Adipocyte (in vitro differentiated cells): ENCODE measurements at regions not wholly inside any gene's neighbourhood (a gene's known extent, or its start where the extent isn't known, plus 50 kb on each side); places are given as distances from the start of the nearest gene placed in this dataset.

Experiments used
- DNase-seq: peaks from one replicate; pipeline ENCODE4 v3.0.0-alpha.2; 2015; ENCODE audit warnings: low read depth
- H3K27me3 ChIP-seq: replicated peaks from 2 replicates; pipeline ENCODE4 v1.7.0; 2013; ENCODE audit warnings: mild to moderate bottlenecking, low read length, moderate library complexity; ENCODE audit not compliant: control insufficient read depth, insufficient read depth
- H3K36me3 ChIP-seq: 2 replicates; pipeline ENCODE4 v1.7.0; 2013; ENCODE audit warnings: low read length, mild to moderate bottlenecking, moderate library complexity; ENCODE audit not compliant: control insufficient read depth, insufficient read depth, severe bottlenecking
- H3K4me1 ChIP-seq: 2 replicates; pipeline ENCODE4 v1.7.0; 2013; ENCODE audit warnings: mild to moderate bottlenecking, low read length, moderate library complexity; ENCODE audit not compliant: control insufficient read depth, insufficient read depth
- H3K4me3 ChIP-seq: 2 replicates; pipeline ENCODE4 v1.7.0; 2013; ENCODE audit warnings: mild to moderate bottlenecking, low read length, moderate library complexity
- H3K9ac ChIP-seq: 2 replicates; pipeline ENCODE4 v1.7.0; 2013; ENCODE audit warnings: mild to moderate bottlenecking, low read length, moderate library complexity
- H3K9me3 ChIP-seq: 2 replicates; pipeline ENCODE4 v1.7.0; 2013; ENCODE audit warnings: mild to moderate bottlenecking, low read length, moderate library complexity; ENCODE audit not compliant: control insufficient read depth

DNA sequence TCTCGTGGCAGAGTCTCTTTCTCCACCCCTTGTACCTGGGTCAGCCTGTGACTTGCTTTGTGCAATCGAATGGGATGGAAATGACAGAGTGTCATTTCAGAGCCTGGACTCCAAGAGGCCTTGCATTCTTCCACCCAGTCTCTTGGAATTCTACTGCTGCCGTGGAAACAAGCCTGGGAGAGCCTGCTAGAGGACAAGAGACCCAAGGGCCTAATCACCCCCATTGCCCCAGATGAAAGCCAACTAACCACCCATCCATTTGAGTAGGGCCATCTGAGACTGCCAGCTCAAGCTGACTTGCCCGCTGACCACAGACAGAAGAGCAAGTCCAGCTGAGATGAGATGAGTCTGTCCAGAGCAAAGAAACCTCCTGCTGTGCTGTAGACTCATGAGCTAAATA lies 201.6 kb downstream of the PTPRU start:
- no peaks in the 10 kb centered on the region for H3K36me3 ChIP-seq
- H3K4me3 ChIP-seq, result no peak overlapping the region
- no peak overlapping the region for H3K9ac ChIP-seq
- no peaks in the 10 kb centered on the region for H3K9me3 ChIP-seq
- DNase-seq, result no peak
- peaks cover 7% of the 10 kb centered on the region for H3K4me1 ChIP-seq
- no peaks in the 10 kb centered on the region for H3K27me3 ChIP-seq

DNA sequence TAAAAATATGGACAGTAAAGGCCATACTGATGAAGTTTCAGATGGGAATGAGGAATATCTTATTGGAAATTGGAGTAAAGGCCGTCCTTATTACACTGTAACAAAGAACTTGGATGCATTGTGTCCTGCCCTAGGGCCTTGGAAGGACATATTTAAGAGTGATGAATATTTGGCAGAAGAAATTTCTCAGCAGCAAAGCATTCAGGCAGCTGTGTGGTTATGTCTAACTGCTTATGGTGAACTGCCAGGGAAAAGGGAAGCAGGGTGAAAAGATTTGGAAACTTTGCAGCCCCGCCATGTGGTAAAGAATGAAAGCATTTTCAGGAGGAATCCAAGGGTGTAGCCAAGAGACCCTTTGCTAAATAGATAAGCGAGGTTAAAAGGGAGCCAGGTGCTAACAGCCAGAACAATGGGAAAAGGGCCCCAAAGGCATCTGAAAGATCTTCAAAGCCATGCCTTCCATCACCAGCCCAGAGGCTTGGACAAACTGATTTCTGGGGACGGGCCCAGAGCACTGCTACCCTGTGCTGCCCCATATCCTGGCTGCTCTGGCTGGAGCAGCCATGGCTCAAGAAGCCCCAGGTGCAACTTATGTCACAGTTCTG lies 200.0 kb downstream of the PTPRU start:
- peaks cover 8% of the 10 kb centered on the region for H3K27me3 ChIP-seq

DNA sequence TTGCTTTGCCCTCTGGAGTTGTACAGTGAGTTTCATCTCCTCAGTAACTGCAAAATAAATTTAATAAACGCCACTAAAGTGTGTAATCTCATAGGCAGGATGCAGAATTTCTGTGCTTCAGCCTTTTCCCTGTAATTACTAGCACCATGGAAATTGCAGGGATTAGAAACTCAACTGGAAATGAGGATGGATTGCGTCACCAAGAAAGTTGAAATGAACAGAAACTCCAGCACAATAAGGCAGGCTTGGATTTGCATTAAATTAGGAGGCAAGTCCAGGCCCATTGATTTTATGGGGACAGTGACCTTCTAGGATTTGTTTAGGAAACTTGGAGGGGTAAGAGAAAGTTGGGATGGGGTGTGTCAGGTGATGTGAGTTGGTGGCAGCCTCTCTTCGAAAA lies 197.5 kb downstream of the PTPRU start:
- Histone ChIP-seq H3K9ac (no peak overlapping the region), H3K4me3 (no peak overlapping the region), H3K27me3 (peaks cover 17% of the 10 kb centered on the region), H3K9me3 (peaks cover 12% of the 10 kb centered on the region), H3K36me3 (no peaks in the 10 kb centered on the region), H3K4me1 (peaks cover 10% of the 10 kb centered on the region)
- DNase-seq, result no peak

More for the DNA sequence above, 200.0 kb downstream of the PTPRU start:
- DNase-seq, result no peak
- no peak overlapping the region for H3K9ac ChIP-seq
- H3K9me3 ChIP-seq, result peaks cover 6% of the 10 kb centered on the region
- no peaks in the 10 kb centered on the region for H3K36me3 ChIP-seq
- no peak overlapping the region for H3K4me3 ChIP-seq
- H3K4me1 ChIP-seq, result peaks cover 5% of the 10 kb centered on the region

DNA sequence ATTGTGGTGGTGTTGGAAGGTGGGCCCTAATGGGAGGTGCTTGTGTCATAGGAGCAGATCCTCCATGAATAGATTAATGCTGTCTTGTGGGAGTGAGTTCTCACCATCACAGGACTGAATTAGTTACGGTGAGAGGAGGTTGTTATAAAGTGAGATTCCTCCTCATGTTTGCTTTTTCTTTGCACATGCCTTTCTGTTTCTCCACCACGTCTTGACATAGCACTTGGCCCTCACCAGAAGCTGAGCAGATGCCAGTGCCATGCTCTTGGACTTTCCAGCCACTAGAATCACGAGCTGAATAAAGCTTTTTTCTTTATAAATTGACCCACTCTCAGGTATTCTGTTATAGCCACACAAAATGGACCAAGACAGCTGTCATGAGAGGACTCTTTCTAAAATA lies 194.8 kb downstream of the PTPRU start:
- Histone ChIP-seq H3K9ac (no peak overlapping the region), H3K27me3 (peaks cover 17% of the 10 kb centered on the region), H3K36me3 (no peaks in the 10 kb centered on the region), H3K9me3 (peaks cover 15% of the 10 kb centered on the region), H3K4me3 (no peak overlapping the region), H3K4me1 (peaks cover 7% of the 10 kb centered on the region)
- DNase-seq, result no peak

DNA sequence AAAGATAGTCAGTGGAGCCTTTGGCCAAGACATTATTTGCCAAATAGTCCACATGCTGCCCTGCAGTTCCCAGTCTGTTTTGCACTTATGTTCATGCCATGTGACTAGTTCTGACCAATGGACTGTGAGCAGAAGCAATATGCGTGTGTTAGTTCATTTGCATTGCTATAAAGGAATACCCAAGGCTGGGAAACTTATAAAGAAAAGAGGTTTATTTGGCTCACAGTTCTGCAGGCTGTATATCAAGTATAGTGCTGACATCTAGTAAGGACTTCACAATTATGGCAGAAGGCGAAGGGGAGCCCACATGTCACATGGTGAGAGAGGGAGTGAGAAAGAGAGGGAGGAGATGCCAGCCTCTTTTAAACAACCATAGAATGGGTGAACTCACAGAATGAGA lies 193.3 kb downstream of the PTPRU start:
- H3K4me3 ChIP-seq, result no peak overlapping the region
- H3K36me3 ChIP-seq, result no peaks in the 10 kb centered on the region
- DNase-seq, result no peak
- H3K4me1 ChIP-seq, result peaks cover 5% of the 10 kb centered on the region
- H3K9ac ChIP-seq, result no peak overlapping the region
- H3K27me3 ChIP-seq, result peaks cover 17% of the 10 kb centered on the region
- peaks cover 15% of the 10 kb centered on the region for H3K9me3 ChIP-seq

DNA sequence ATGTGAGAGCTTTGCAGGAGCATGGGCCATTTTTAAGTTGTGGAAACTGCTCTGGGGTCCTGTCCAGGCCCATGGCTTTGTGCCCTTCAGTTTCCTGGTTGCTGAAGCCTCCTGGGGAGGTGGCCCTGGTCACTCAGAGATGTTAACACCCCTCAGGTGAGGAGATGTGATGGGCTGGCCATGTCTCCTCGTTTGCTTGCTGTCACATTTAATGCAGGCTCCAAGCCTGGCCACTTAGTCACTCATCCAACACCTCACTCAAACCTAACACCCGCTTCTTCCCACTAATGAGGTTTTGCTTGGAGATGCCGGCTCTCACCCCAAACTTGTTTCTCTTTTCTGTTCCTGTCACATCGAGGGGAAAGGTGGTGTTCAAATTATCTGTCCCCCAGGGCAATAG lies 192.7 kb downstream of the PTPRU start:
- no peak overlapping the region for H3K4me3 ChIP-seq
- H3K9ac ChIP-seq, result no peak overlapping the region
- peaks cover 15% of the 10 kb centered on the region for H3K9me3 ChIP-seq
- H3K27me3 ChIP-seq, result peaks cover 17% of the 10 kb centered on the region
- DNase-seq, result no peak
- peaks cover 5% of the 10 kb centered on the region for H3K4me1 ChIP-seq
- H3K36me3 ChIP-seq, result no peaks in the 10 kb centered on the region

DNA sequence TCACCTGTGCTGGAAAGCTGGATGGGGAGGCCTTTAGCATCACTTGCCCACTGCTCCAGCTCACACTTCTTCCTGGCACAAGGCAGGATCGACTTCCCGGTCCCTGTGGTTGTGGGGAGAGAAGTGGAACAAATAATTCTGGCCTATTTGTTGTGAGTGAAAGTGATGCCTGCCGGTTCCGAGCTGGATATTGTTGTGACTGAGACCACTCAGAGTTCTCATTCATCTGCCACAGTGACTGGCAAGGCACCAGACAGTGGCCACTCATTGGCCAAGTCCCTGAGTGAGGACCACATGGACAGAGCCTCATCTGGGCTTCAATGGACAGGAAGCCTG lies 191.9 kb downstream of the PTPRU start:
- Histone ChIP-seq H3K27me3 (peaks cover 17% of the 10 kb centered on the region), H3K9me3 (peaks cover 15% of the 10 kb centered on the region), H3K4me1 (peaks cover 5% of the 10 kb centered on the region), H3K4me3 (no peak overlapping the region), H3K36me3 (no peaks in the 10 kb centered on the region), H3K9ac (no peak overlapping the region)
- no peak for DNase-seq

DNA sequence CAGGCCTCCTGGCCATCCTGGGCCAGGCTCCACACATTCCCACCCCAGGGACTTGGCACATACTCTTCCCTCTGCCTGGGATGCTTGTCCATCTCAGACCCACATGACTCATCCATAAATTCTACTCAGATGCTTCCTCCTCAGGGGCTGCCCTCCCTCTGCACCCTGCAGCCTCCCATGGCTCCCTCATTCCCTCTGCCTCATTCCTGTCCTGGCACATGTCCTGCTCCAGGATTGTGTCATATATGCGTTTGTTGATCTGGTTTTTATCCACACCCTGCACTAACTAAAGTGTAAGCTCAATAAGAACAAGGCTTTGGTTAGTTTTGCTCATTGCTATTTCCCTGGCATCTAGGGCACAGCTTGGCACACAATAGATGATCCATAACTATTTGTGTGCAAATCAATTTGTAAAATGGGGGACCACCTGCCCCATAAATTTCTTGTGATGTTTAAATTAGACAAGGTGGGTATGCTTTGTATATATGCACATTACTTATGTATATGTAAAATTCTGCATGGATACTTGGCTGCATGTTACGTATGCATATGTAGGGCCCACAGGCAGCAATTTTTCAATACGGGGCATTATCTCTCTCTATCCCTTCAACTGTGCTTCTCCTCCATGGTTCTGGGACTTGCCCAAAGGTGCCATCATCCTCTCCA lies 191.4 kb downstream of the PTPRU start:
- no peak overlapping the region for H3K9ac ChIP-seq
- no peak overlapping the region for H3K4me3 ChIP-seq
- DNase-seq, result no peak
- H3K9me3 ChIP-seq, result peaks cover 15% of the 10 kb centered on the region
- peaks cover 17% of the 10 kb centered on the region for H3K27me3 ChIP-seq
- H3K36me3 ChIP-seq, result no peaks in the 10 kb centered on the region
- H3K4me1 ChIP-seq, result peaks cover 5% of the 10 kb centered on the region

DNA sequence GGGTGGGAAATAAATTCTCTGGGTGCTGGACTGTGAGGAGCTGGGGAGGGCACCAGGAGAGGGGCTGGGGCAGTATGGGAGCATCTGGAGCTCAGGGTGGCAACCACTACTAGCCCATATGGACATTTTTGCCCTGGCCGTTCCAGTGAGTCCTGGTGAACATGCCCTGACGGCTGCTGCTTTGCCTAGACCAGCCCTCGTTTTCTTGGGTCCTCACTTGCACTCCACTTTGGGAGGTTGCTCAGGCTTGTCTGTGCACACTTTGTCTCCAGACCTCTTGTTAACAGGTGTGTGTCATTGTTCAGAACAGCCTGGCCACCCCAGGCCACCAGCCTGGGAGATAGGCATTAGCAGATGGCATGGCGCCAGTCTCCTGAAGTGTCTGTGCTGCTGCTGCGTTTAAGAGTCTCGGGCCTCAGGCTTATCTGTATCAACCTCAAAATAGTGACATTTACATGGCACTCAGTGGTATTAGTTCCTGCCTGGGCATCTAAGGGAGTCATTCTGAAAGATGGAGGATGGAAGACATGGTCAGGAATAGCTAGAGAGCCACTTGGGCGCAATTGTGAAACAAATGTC lies 190.5 kb downstream of the PTPRU start:
- Histone ChIP-seq H3K9me3 (peaks cover 14% of the 10 kb centered on the region), H3K27me3 (peaks cover 9% of the 10 kb centered on the region), H3K4me1 (peaks cover 5% of the 10 kb centered on the region), H3K9ac (no peak overlapping the region), H3K36me3 (no peaks in the 10 kb centered on the region), H3K4me3 (no peak overlapping the region)
- DNase-seq, result no peak

DNA sequence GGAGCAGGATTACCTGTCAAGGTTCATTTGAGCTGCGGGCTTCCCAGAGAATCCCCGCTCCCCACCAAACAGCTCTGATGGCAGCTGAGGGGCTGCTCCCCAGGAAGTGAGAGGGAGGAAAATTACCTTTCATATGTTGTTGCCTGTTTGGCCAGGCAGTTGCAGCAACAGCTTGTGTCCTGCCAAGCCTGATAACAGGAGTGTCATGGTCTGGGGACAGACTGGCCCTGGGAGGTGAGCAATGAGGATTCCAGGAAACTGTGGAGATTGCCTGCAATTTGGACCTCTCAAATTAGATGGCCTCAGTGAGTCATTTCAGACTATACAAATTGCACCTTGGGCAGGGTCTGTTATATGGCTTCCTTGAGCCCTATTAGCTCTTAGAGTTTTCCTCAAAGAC lies 189.3 kb downstream of the PTPRU start:
- Histone ChIP-seq H3K4me1 (peaks cover 5% of the 10 kb centered on the region), H3K9ac (no peak overlapping the region), H3K9me3 (peaks cover 8% of the 10 kb centered on the region), H3K36me3 (no peaks in the 10 kb centered on the region), H3K4me3 (no peak overlapping the region), H3K27me3 (peaks cover 2% of the 10 kb centered on the region)
- DNase-seq, result no peak

DNA sequence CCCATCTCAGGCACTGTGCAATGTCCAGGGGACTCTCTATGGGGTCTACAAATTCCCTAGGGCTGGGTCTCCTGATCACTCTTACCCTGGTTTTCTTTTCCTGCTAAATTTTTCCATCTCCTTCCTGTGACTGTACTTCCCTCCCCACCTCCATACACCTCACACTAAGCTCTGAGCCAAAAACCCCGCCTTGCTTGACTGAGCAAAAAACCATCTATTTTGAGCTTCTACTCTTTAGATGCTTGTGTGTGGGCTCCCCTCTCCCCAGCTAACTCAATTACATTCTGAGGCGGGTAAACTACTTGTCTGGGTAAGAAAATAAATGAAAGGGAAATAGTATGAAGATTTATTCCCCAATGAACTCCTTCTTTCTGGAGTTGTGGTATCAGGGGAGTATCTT lies 187.9 kb downstream of the PTPRU start:
- Histone ChIP-seq H3K27me3 (no peaks in the 10 kb centered on the region), H3K9ac (no peak overlapping the region), H3K4me3 (no peak overlapping the region), H3K4me1 (peaks cover 4% of the 10 kb centered on the region), H3K36me3 (no peaks in the 10 kb centered on the region), H3K9me3 (peaks cover 9% of the 10 kb centered on the region)
- DNase-seq, result no peak
